Lung (tissue), 11 donors: ENCODE measurements at regions not wholly inside any gene's neighbourhood (a gene's known extent, or its start where the extent isn't known, plus 50 kb on each side); places are given as distances from the start of the nearest gene placed in this dataset.

ENCODE experiments used
- ATAC-seq: fragments of 200-7000 bp; cut with Tn5 transposase; one replicate; pipeline ENCODE4 v1.9.1; 2020; ENCODE audit warnings: moderate number of reproducible peaks; ENCODE audit not compliant: insufficient read depth, low FRiP score
- DNase-seq, 3 donors: peaks; one replicate each; pipeline ENCODE4 v3.0.0-alpha.2; 2013 to 2017
- H3K27ac ChIP-seq, 2 donors: one replicate each; pipeline ENCODE4 v1.5.1; 2013; ENCODE audit warnings: mild to moderate bottlenecking in 2 of 2, moderate library complexity in 2 of 2, control low read depth in 1 of 2, inconsistent platforms in 1 of 2, low read depth in 1 of 2, low read length in 1 of 2
- H3K27me3 ChIP-seq, 3 donors: one replicate each; pipeline ENCODE4 v1.5.1; 2013; ENCODE audit warnings: low read length in 2 of 3; ENCODE audit not compliant: control insufficient read depth in 3 of 3, insufficient read depth in 3 of 3
- H3K36me3 ChIP-seq, 4 donors: one replicate each; pipeline ENCODE4 v1.5.1; 2013; ENCODE audit warnings: low read length in 4 of 4, mild to moderate bottlenecking in 1 of 4, moderate library complexity in 1 of 4; ENCODE audit not compliant: control insufficient read depth in 4 of 4, insufficient read depth in 4 of 4
- H3K4me1 ChIP-seq, 5 donors: one replicate each; pipeline ENCODE4 v1.5.1; 2013; ENCODE audit warnings: low read length in 5 of 5, mild to moderate bottlenecking in 2 of 5, moderate library complexity in 1 of 5; ENCODE audit not compliant: control insufficient read depth in 5 of 5, insufficient read depth in 5 of 5
- H3K4me3 ChIP-seq: one replicate; pipeline ENCODE4 v1.5.1; 2013; ENCODE audit warnings: mild to moderate bottlenecking, control low read depth, moderate library complexity
- H3K9ac ChIP-seq, 2 donors: one replicate each; pipeline ENCODE4 v1.5.1; 2013; ENCODE audit warnings: low read length in 2 of 2, control low read depth in 1 of 2; ENCODE audit not compliant: insufficient read depth in 1 of 2
- H3K9me3 ChIP-seq, 4 donors: one replicate each; pipeline ENCODE4 v1.5.1; 2013; ENCODE audit warnings: low read length in 3 of 4, mild to moderate bottlenecking in 1 of 4, moderate library complexity in 1 of 4; ENCODE audit not compliant: control insufficient read depth in 4 of 4, insufficient read depth in 3 of 4
- CTCF ChIP-seq: IDR thresholded peaks from 2 replicates; pipeline ENCODE4 v1.5.1; 2012; ENCODE audit warnings: mild to moderate bottlenecking; ENCODE audit errors: control extremely low read depth, extremely low read depth
- WGBS, 2 donors: extraction: QIAGEN DNeasy Blood & Tissue Kit; methylation state at CpG; one replicate each; pipeline ENCODE4 v1.1.7; 2013; 5-methylcytosine and 5-hydroxymethylcytosine counted together
- donor health status: control.
- donor health status: control.
- donor health status: Bipolar disorder and iron deficiency.
- donor health status: healthy.
- donor health status: DM: yes; HTN: yes; CAD: no.

DNA sequence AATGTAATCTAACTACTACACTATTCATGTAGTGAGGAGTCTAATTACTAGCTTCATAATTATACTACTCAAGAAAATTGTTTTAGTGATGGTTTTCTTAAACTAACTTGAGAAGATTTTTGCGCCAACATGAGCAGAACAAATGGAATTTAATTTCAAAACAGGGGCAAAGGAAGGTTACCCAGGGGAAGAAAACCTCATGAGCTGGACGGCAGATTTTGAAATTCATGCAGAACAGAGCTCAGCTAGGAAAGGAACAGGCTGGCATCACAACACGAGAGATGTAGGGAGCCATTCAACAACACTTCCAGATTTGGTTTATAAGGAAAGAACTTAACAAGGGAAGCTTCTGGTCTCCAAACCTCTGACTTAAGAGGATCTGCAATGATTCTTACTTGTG, 235.3 kb upstream of the PRKCQ start:
- Histone ChIP-seq H3K4me3 (no peak overlapping the region), H3K9me3 (peaks cover 0 to 2% (median 0%) of the 10 kb centered on the region in 4 donors), H3K36me3 (no peaks in the 10 kb centered on the region), H3K4me1 (peaks cover 0 to 3% (median 0%) of the 10 kb centered on the region in 5 donors), H3K9ac (no peak overlapping the region), H3K27me3 (no peaks in the 10 kb centered on the region), H3K27ac (no peak overlapping the region)
- ATAC-seq (no peak), DNase-seq (no peak)
- no peak for TF ChIP-seq CTCF
- WGBS, 2 donors = 81 to 82% methylated on average over 3 of the region's 3 CpGs

GRCh38 chr10:6813856-6814255, 233.8 kb upstream of the PRKCQ start:
- Histone ChIP-seq H3K4me3 (no peak overlapping the region), H3K36me3 (no peaks in the 10 kb centered on the region), H3K4me1 (peaks cover 0 to 3% (median 0%) of the 10 kb centered on the region in 5 donors), H3K9ac (no peak overlapping the region), H3K27me3 (no peaks in the 10 kb centered on the region), H3K9me3 (peaks cover 0 to 4% (median 0%) of the 10 kb centered on the region in 4 donors), H3K27ac (no peak overlapping the region)
- ATAC-seq = no peak
- WGBS, 2 donors = 43 to 67% methylated on average over 2 of the region's 2 CpGs
- no peak for TF ChIP-seq CTCF
- no peak for DNase-seq

DNA sequence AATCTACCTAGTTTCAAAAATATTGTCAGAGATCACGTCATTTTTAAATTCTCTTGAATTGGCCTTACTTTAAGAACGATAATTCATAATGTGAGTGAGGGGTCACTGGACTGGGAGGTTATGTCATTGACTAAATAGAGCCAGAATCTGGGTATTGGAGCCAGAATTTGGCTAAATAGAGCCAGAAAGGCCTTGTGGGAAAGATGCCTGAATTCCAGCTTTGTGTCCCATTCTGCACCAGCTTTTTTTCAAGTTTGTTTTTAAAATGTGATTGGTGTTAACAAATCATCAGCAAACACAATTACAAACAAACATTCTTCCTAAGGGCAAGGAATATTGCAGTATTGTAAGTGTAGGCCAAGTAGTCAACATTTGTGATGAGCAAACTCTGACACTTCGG, 233.2 kb upstream of the PRKCQ start:
- no peak for ATAC-seq
- Histone ChIP-seq H3K36me3 (no peaks in the 10 kb centered on the region), H3K9me3 (peaks cover 0 to 4% (median 0%) of the 10 kb centered on the region in 4 donors), H3K9ac (no peak overlapping the region), H3K27ac (no peak overlapping the region), H3K27me3 (no peaks in the 10 kb centered on the region), H3K4me1 (peaks cover 0 to 3% (median 0%) of the 10 kb centered on the region in 5 donors), H3K4me3 (no peak overlapping the region)
- WGBS, 2 donors = 57 to 59% methylated on average over 3 of the region's 3 CpGs
- no peak for TF ChIP-seq CTCF
- DNase-seq = no peak

GRCh38 chr10:6811153-6811552, 231.1 kb upstream of the PRKCQ start:
- no peak for ATAC-seq
- WGBS, 2 donors = 75 to 87% methylated on average over 3 of the region's 3 CpGs
- no peak for TF ChIP-seq CTCF
- no peak for DNase-seq
- Histone ChIP-seq H3K9me3 (peaks cover 0 to 4% (median 0%) of the 10 kb centered on the region in 4 donors), H3K4me3 (no peak overlapping the region), H3K27me3 (no peaks in the 10 kb centered on the region), H3K36me3 (no peaks in the 10 kb centered on the region), H3K27ac (no peak overlapping the region), H3K4me1 (peaks cover 0 to 3% (median 0%) of the 10 kb centered on the region in 5 donors), H3K9ac (no peak overlapping the region)
